22Rv1 (cell line): ENCODE measurements at regions not wholly inside any gene's neighbourhood (a gene's known extent, or its start where the extent isn't known, plus 50 kb on each side); places are given as distances from the start of the nearest gene placed in this dataset.

Source experiments
- ZFX ChIP-seq: fragments of 450-650 bp; IDR thresholded peaks from 2 replicates; pipeline ENCODE4 v1.6.1; 2017; ENCODE audit warnings: antibody characterized with exemption, borderline replicate concordance
- TF ChIP-seq, protein P1 (sequence below): fragments of 450-650 bp; IDR thresholded peaks from 2 replicates; pipeline ENCODE4 v1.5.1; 2017; ENCODE audit warnings: mild to moderate bottlenecking

DNA sequence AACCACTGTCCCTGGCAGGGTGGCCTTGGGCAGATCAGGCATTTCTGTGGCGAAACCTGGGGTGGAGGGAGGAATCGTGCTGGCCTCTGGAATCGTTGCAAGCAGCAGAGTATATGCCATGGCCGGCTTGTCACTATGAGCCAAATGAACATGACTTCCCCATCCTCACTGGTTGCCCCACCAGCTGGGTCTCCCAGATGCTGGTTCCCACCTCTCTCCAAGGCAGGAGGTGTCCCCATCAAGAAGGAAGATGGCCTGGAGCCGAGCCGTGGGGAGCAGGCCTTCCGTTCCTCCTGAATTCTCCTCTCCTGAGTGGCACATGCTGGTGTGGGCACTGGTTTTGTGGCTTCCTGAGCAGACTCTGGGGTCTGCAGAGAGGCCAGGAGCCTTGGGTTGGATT, 60.2 kb upstream of the ACTRT2 start:
- TF ChIP-seq, protein P1, sequence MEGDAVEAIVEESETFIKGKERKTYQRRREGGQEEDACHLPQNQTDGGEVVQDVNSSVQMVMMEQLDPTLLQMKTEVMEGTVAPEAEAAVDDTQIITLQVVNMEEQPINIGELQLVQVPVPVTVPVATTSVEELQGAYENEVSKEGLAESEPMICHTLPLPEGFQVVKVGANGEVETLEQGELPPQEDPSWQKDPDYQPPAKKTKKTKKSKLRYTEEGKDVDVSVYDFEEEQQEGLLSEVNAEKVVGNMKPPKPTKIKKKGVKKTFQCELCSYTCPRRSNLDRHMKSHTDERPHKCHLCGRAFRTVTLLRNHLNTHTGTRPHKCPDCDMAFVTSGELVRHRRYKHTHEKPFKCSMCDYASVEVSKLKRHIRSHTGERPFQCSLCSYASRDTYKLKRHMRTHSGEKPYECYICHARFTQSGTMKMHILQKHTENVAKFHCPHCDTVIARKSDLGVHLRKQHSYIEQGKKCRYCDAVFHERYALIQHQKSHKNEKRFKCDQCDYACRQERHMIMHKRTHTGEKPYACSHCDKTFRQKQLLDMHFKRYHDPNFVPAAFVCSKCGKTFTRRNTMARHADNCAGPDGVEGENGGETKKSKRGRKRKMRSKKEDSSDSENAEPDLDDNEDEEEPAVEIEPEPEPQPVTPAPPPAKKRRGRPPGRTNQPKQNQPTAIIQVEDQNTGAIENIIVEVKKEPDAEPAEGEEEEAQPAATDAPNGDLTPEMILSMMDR, result no peak
- no peak for TF ChIP-seq ZFX
